ENCODE measurements at regions not wholly inside any gene's neighbourhood (a gene's known extent, or its start where the extent isn't known, plus 50 kb on each side); places are given as distances from the start of the nearest gene placed in this dataset.

DNA sequence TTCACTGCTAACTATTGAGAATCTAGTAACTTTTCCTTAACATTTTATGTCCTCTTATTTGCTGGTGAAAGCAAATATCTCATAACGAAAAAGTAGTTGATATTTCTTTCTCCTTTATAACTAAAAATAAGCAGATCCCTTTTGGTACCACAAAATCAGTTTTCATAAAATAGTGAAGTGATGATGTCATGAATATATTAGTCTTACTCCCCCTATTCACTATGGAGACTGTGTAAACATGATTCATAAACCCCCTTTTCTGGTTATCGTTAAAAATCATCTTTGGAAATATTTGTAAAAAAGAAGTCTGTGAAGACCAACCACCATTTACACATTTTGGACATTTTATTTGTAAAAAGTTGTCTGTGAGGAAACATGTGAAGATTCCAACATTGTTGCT, 734.9 kb downstream of the NUP35 start:
- Mint-ChIP-seq H3K4me1 (ENCODE audit: unreplicated experiment) (no peaks in the 10 kb centered on the region), H3K36me3 (no peaks in the 10 kb centered on the region), H3K27me3 (no peaks in the 10 kb centered on the region), H3K27ac (no peak overlapping the region), H3K9me3 (no peaks in the 10 kb centered on the region), H3K4me3 (no peak overlapping the region)
- TF ChIP-seq, protein P1, sequence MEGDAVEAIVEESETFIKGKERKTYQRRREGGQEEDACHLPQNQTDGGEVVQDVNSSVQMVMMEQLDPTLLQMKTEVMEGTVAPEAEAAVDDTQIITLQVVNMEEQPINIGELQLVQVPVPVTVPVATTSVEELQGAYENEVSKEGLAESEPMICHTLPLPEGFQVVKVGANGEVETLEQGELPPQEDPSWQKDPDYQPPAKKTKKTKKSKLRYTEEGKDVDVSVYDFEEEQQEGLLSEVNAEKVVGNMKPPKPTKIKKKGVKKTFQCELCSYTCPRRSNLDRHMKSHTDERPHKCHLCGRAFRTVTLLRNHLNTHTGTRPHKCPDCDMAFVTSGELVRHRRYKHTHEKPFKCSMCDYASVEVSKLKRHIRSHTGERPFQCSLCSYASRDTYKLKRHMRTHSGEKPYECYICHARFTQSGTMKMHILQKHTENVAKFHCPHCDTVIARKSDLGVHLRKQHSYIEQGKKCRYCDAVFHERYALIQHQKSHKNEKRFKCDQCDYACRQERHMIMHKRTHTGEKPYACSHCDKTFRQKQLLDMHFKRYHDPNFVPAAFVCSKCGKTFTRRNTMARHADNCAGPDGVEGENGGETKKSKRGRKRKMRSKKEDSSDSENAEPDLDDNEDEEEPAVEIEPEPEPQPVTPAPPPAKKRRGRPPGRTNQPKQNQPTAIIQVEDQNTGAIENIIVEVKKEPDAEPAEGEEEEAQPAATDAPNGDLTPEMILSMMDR (conservative IDR thresholded peaks at IDR 0.05), result no peak
- DNase-seq (ENCODE audit: extremely low spot score, unreplicated experiment), result no peak

DNA sequence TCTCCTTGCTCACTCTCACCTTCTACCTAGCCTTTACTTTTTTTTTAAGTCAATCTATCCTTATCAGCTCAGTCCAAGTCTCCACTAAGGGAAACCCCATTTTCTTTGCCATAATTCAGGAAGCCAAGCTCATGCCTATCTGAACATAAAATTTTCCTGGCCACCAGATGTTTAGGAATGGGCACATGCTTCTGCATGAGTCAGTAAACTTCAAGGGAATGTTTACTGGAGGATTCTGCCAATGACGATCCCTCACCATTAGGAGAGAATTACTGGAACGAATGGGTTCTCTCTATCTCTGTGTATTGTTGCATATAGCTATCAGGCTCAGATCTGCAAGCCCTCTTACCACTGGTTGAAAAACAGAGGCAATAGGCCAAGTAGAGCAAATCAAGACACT, 731.7 kb upstream of the ZNF804A start:
- Mint-ChIP-seq H3K4me3 (no peak overlapping the region), H3K4me1 (ENCODE audit: unreplicated experiment) (no peaks in the 10 kb centered on the region), H3K27ac (no peak overlapping the region), H3K9me3 (no peaks in the 10 kb centered on the region), H3K36me3 (no peaks in the 10 kb centered on the region), H3K27me3 (no peaks in the 10 kb centered on the region)
- DNase-seq (ENCODE audit: extremely low spot score, unreplicated experiment), result no peak
- TF ChIP-seq, protein P1 (conservative IDR thresholded peaks at IDR 0.05), result no peak

DNA sequence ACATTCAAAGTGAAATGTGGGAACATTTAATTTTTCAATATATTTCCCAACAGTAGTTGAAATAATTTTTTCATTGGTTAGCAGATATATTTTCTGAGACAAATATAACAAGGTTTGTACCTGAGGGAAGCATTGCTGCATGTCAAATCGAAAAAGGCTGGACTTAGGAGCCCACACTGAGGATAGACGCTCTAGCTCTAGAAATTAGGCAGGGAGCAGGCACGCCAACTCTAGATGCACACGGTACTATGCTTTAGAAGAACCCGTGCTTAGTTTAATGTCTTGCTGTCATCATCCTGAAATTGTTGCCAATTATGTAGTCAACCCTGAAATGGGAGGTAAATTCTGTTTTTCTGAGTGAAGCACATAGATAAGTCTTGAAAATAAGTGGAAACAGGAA, 731.1 kb upstream of the ZNF804A start:
- no peaks in the 10 kb centered on the region for H3K4me1 Mint-ChIP-seq (ENCODE audit: unreplicated experiment)
- DNase-seq (ENCODE audit: extremely low spot score, unreplicated experiment), result no peak
- no peaks in the 10 kb centered on the region for H3K9me3 Mint-ChIP-seq
- TF ChIP-seq, protein P1 (conservative IDR thresholded peaks at IDR 0.05), result no peak
- no peaks in the 10 kb centered on the region for H3K27me3 Mint-ChIP-seq
- no peak overlapping the region for H3K4me3 Mint-ChIP-seq
- no peak overlapping the region for H3K27ac Mint-ChIP-seq
- no peaks in the 10 kb centered on the region for H3K36me3 Mint-ChIP-seq

DNA sequence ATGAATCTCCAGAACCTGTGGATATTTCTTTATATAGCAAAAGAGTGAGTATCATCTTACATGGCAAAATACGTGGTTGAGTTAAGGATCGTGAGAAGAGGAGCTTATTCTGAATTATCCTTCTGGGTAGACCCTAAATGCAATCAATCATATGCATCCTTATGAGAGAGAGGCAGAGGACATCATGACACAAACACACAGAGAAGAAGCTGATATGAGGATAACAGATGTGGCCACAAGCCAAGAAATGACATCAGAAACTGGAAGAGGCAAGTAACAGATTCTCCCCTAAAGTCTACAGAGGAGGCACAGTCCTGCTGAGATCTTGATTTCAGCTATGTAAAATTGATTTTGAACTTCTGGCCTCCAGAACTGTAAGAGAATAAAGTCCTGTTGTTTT, 730.2 kb upstream of the ZNF804A start:
- DNase-seq (ENCODE audit: extremely low spot score, unreplicated experiment), result no peak
- Mint-ChIP-seq H3K4me1 (ENCODE audit: unreplicated experiment) (no peaks in the 10 kb centered on the region), H3K27ac (no peak overlapping the region), H3K9me3 (no peaks in the 10 kb centered on the region), H3K4me3 (no peak overlapping the region), H3K27me3 (no peaks in the 10 kb centered on the region), H3K36me3 (no peaks in the 10 kb centered on the region)
- TF ChIP-seq, protein P1 (conservative IDR thresholded peaks at IDR 0.05), result no peak

DNA sequence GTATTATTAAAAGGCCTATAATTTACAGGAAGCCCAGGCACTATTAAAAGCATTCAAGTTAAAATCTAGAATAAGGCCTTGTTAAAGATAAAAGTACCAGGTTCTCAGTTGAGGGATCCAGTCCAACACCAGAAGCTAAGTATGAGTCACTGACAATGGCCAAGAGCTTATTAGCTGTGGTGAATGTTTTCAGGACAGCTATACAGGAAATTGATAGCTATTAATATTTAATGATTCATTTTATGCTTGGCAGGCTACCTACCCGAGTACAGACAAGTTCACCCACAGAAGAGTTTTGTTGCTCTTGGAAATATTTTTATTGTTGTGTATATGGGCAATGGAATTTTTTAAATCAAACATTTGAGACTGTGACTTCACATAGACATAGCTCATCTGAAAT, 729.6 kb upstream of the ZNF804A start:
- no peaks in the 10 kb centered on the region for H3K36me3 Mint-ChIP-seq
- no peak for DNase-seq (ENCODE audit: extremely low spot score, unreplicated experiment)
- H3K27ac Mint-ChIP-seq, result no peak overlapping the region
- no peak overlapping the region for H3K4me3 Mint-ChIP-seq
- TF ChIP-seq, protein P1 (conservative IDR thresholded peaks at IDR 0.05), result no peak
- H3K27me3 Mint-ChIP-seq, result no peaks in the 10 kb centered on the region
- H3K9me3 Mint-ChIP-seq, result no peaks in the 10 kb centered on the region
- H3K4me1 Mint-ChIP-seq (ENCODE audit: unreplicated experiment), result no peaks in the 10 kb centered on the region

DNA sequence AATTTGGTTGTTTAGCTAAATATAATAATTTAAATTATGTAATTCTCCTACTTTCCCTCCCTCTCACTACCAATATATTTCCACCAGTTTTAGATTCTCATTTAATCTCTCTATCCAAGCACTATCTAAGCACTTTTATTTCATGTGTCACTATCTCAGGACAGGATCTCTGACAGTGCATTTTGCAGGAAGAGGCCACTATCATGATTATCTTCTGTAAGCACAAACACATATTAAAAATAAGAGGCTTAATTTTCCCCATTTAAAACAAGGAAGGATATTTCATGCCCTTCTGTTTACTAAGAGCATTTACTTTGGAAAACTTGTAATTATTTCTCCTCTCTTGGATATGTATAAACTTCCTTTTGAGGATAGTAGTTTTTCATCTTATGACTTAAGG, 726.2 kb upstream of the ZNF804A start:
- no peak overlapping the region for H3K27ac Mint-ChIP-seq
- H3K4me3 Mint-ChIP-seq, result no peak overlapping the region
- no peaks in the 10 kb centered on the region for H3K9me3 Mint-ChIP-seq
- TF ChIP-seq, protein P1 (conservative IDR thresholded peaks at IDR 0.05), result no peak
- DNase-seq (ENCODE audit: extremely low spot score, unreplicated experiment), result no peak
- H3K27me3 Mint-ChIP-seq, result no peaks in the 10 kb centered on the region
- no peaks in the 10 kb centered on the region for H3K36me3 Mint-ChIP-seq
- no peaks in the 10 kb centered on the region for H3K4me1 Mint-ChIP-seq (ENCODE audit: unreplicated experiment)

Data from type B pancreatic cell (in vitro differentiated cells).